ENCODE measurements at regions not wholly inside any gene's neighbourhood (a gene's known extent, or its start where the extent isn't known, plus 50 kb on each side); places are given as distances from the start of the nearest gene placed in this dataset.

- TF ChIP-seq ELF4 (CRISPR knock-in tag; IDR thresholded peaks at IDR 0.05; ENCODE audit: low read depth): no peak
- no peak for TF ChIP-seq GRHL2 (CRISPR knock-in tag; IDR thresholded peaks at IDR 0.05; ENCODE audit: insufficient replicate concordance, severe bottlenecking)
- TF ChIP-seq, protein P1, sequence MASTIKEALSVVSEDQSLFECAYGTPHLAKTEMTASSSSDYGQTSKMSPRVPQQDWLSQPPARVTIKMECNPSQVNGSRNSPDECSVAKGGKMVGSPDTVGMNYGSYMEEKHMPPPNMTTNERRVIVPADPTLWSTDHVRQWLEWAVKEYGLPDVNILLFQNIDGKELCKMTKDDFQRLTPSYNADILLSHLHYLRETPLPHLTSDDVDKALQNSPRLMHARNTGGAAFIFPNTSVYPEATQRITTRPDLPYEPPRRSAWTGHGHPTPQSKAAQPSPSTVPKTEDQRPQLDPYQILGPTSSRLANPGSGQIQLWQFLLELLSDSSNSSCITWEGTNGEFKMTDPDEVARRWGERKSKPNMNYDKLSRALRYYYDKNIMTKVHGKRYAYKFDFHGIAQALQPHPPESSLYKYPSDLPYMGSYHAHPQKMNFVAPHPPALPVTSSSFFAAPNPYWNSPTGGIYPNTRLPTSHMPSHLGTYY (CRISPR knock-in tag; IDR thresholded peaks at IDR 0.05): no peak
- TF ChIP-seq TCF7 (CRISPR knock-in tag; IDR thresholded peaks at IDR 0.05; ENCODE audit: low read depth): no peak
- TF ChIP-seq RORB (CRISPR knock-in tag; IDR thresholded peaks at IDR 0.05): no peak
- no peak for TF ChIP-seq ZNF416 (CRISPR knock-in tag; IDR thresholded peaks at IDR 0.05)
- no peak for TF ChIP-seq ZMAT4 (CRISPR knock-in tag; IDR thresholded peaks at IDR 0.05)
- TF ChIP-seq, protein P2, sequence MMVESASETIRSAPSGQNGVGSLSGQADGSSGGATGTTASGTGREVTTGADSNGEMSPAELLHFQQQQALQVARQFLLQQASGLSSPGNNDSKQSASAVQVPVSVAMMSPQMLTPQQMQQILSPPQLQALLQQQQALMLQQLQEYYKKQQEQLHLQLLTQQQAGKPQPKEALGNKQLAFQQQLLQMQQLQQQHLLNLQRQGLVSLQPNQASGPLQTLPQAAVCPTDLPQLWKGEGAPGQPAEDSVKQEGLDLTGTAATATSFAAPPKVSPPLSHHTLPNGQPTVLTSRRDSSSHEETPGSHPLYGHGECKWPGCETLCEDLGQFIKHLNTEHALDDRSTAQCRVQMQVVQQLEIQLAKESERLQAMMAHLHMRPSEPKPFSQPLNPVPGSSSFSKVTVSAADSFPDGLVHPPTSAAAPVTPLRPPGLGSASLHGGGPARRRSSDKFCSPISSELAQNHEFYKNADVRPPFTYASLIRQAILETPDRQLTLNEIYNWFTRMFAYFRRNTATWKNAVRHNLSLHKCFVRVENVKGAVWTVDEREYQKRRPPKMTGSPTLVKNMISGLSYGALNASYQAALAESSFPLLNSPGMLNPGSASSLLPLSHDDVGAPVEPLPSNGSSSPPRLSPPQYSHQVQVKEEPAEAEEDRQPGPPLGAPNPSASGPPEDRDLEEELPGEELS (CRISPR knock-in tag; IDR thresholded peaks at IDR 0.05): no peak
- no peak for TF ChIP-seq IRF2 (CRISPR knock-in tag; IDR thresholded peaks at IDR 0.05; ENCODE audit: borderline replicate concordance, low read depth)
- no peak for TF ChIP-seq AFF4 (CRISPR knock-in tag; IDR thresholded peaks at IDR 0.05; ENCODE audit: borderline replicate concordance)
These were observed 296.2 kb upstream of the C16orf82 start (continued) for GRCh38 chr16:26770547-26770946.

GRCh38 chr16:26772503-26772902 is 294.2 kb upstream of the C16orf82 start:
- no peaks in the 10 kb centered on the region for H3K36me3 Mint-ChIP-seq
- H3K4me1 Mint-ChIP-seq: no peaks in the 10 kb centered on the region
- peaks cover 9% of the 10 kb centered on the region for H3K9me3 Mint-ChIP-seq
- DNase-seq (ENCODE audit: low spot score) (no peak), ATAC-seq (no peak)
- no peak overlapping the region for H3K27ac Mint-ChIP-seq
- ChIA-PET CTCF (no interaction called here), POLR2A (interaction anchor here (0.6 kb wide), 1 partner anchor 1476 kb away, joined by 9 read pairs; no protein-coding TSS in a partner anchor)
- H3K27me3 Mint-ChIP-seq (ENCODE audit: low read depth): peaks cover 37% of the 10 kb centered on the region
- H3K4me3 Mint-ChIP-seq: no peak overlapping the region
- TF ChIP-seq, protein P1 (CRISPR knock-in tag; IDR thresholded peaks at IDR 0.05): no peak
- TF ChIP-seq, protein P3, sequence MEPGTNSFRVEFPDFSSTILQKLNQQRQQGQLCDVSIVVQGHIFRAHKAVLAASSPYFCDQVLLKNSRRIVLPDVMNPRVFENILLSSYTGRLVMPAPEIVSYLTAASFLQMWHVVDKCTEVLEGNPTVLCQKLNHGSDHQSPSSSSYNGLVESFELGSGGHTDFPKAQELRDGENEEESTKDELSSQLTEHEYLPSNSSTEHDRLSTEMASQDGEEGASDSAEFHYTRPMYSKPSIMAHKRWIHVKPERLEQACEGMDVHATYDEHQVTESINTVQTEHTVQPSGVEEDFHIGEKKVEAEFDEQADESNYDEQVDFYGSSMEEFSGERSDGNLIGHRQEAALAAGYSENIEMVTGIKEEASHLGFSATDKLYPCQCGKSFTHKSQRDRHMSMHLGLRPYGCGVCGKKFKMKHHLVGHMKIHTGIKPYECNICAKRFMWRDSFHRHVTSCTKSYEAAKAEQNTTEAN (CRISPR knock-in tag; IDR thresholded peaks at IDR 0.05): no peak
- TF ChIP-seq MXD4 (CRISPR knock-in tag; IDR thresholded peaks at IDR 0.05; ENCODE audit: borderline replicate concordance) (no peak), CREB1 (CRISPR knock-in tag; IDR thresholded peaks at IDR 0.05) (no peak), GRHL2 (CRISPR knock-in tag; IDR thresholded peaks at IDR 0.05; ENCODE audit: insufficient replicate concordance, severe bottlenecking) (no peak), HMGA2 (CRISPR knock-in tag; IDR thresholded peaks at IDR 0.05) (no peak), USF2 (CRISPR knock-in tag; IDR thresholded peaks at IDR 0.05) (no peak), JUN (CRISPR knock-in tag; IDR thresholded peaks at IDR 0.05) (no peak), STAT6 (CRISPR knock-in tag; conservative IDR thresholded peaks at IDR 0.05; ENCODE audit: low read depth) (no peak), TEAD1 (CRISPR knock-in tag; IDR thresholded peaks at IDR 0.05) (no peak), OVOL2 (CRISPR knock-in tag; IDR thresholded peaks at IDR 0.05; ENCODE audit: borderline replicate concordance) (no peak)
- TF ChIP-seq, protein P4, sequence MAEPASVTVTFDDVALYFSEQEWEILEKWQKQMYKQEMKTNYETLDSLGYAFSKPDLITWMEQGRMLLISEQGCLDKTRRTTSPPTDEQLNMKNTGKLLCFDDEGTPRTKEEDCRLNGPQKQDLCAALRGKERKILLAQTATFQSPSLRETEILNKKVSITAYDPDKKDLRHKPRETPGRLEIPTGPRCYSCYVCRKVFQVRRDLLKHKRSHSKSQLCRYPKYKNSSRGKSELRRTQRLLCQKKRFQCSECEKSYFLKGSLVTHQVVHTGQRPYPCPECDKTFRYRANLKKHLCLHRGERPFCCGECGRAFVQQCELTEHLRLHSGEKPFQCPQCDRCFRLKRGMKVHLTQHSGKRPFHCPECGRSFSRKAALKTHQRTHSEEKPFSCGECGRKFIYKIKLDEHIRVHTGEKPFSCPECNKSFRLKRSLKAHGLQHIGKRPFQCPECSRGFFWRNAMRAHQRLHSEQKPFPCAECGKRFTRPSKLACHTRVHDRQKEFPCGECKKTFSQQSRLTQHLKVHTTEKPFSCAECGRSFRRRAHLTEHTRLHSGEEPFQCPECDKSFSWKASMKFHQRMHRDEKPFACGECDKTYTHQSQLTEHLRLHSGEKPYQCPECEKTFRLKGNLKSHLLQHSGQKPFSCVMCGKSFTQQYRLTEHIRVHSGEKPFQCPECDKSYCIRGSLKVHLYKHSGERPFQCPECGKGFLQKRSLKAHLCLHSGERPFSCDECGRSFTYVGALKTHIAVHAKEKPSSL (CRISPR knock-in tag; conservative IDR thresholded peaks at IDR 0.05): no peak
